Caco-2 (cell line): ENCODE measurements at regions not wholly inside any gene's neighbourhood (a gene's known extent, or its start where the extent isn't known, plus 50 kb on each side); places are given as distances from the start of the nearest gene placed in this dataset.

Source experiments
- BruUV-seq: library from RNA; stranded (reverse); fragments of 400-500 nt; replicated peaks from 2 replicates; lab custom pipeline; 2021; lab: Mats Ljungman, UMichigan
- CTCF ChIA-PET: fragments of 300-600 bp; sonication (Branson Sonifier 250); formaldehyde crosslinking; loops from one replicate; lab custom pipeline; 2022; ENCODE audit warnings: antibody characterized with exemption; lab: Charles Lee
- POLR2A ChIA-PET: fragments of 300-600 bp; sonication (Branson Sonifier 250); formaldehyde crosslinking; loops from one replicate; lab custom pipeline; 2022; ENCODE audit warnings: antibody characterized with exemption; lab: Charles Lee
- DNase-seq, 2 experiments: peaks; one replicate each; pipeline versions ENCODE4 v3.0.0 to v3.0.0-alpha.2; 2020 to 2022
- H3K27me3 ChIP-seq: replicated peaks from 2 replicates; pipeline ENCODE4 v1.6.0; 2011; ENCODE audit warnings: low read length; ENCODE audit not compliant: control insufficient read depth, insufficient read depth
- H3K36me3 ChIP-seq: 2 replicates; pipeline ENCODE4 v1.5.1; 2011; ENCODE audit warnings: low read length; ENCODE audit not compliant: control insufficient read depth, insufficient read depth
- H3K4me1 ChIP-seq: fragments of 250-450 bp; sonication (Bioruptor Pico); 2 replicates; pipeline ENCODE4 v1.5.1; 2020; ENCODE audit warnings: mild to moderate bottlenecking
- H3K4me3 ChIP-seq: 2 replicates; pipeline ENCODE4 v1.5.1; 2011; ENCODE audit warnings: low read depth, mild to moderate bottlenecking, control low read depth, low read length
- H3K9me3 ChIP-seq: fragments of 250-450 bp; sonication (Bioruptor Pico); 2 replicates; pipeline ENCODE4 v1.5.1; 2020; ENCODE audit warnings: mild to moderate bottlenecking, moderate library complexity
- H3K27ac Mint-ChIP-seq: one replicate; pipeline ENCODE4 v1.8.0; 2022; ENCODE audit warnings: mixed read lengths; ENCODE audit not compliant: unreplicated experiment
- H3K27me3 Mint-ChIP-seq: one replicate; pipeline ENCODE4 v1.8.0; 2022; ENCODE audit warnings: mixed read lengths; ENCODE audit not compliant: insufficient read depth, unreplicated experiment
- H3K36me3 Mint-ChIP-seq: one replicate; pipeline ENCODE4 v1.8.0; 2022; ENCODE audit warnings: mild to moderate bottlenecking, mixed read lengths; ENCODE audit not compliant: insufficient read depth, unreplicated experiment
- H3K4me1 Mint-ChIP-seq: one replicate; pipeline ENCODE4 v1.8.0; 2022; ENCODE audit warnings: low read depth, mixed read lengths; ENCODE audit not compliant: unreplicated experiment
- H3K4me3 Mint-ChIP-seq: one replicate; pipeline ENCODE4 v1.8.0; 2022; ENCODE audit warnings: mild to moderate bottlenecking, moderate library complexity, mixed read lengths; ENCODE audit not compliant: unreplicated experiment
- H3K9me3 Mint-ChIP-seq: one replicate; pipeline ENCODE4 v1.8.0; 2022; ENCODE audit warnings: mixed read lengths; ENCODE audit not compliant: unreplicated experiment
- CTCF ChIP-seq, 2 experiments: fragments of 200-600 bp in 1 of 2; IDR thresholded peaks; 1 replicate in 1 of 2; 2 replicates in 1 of 2; pipeline versions ENCODE4 v1.5.1 to v1.8.0; 2011 to 2022; ENCODE audit warnings: antibody characterized with exemption in 1 of 2, control low read depth in 1 of 2, inconsistent platforms in 1 of 2, low read depth in 1 of 2, low read length in 1 of 2, mild to moderate bottlenecking in 1 of 2, moderate library complexity in 1 of 2; ENCODE audit not compliant: insufficient read depth in 1 of 2, severe bottlenecking in 1 of 2, unreplicated experiment in 1 of 2
- intact Hi-C: fragments of 100-400 bp; cut with micrococcal nuclease; formaldehyde crosslinking; loops from one replicate; pipeline ENCODE4 v1.10.0; 2022; ENCODE audit not compliant: unreplicated experiment

- no peak for TF ChIP-seq CTCF (IDR thresholded peaks at IDR 0.05; ENCODE audit: insufficient read depth in 1 of 2, low read depth in 1 of 2, low read length in 1 of 2, severe bottlenecking in 1 of 2, unreplicated experiment in 1 of 2)
- ChIA-PET POLR2A (no interaction called here), CTCF (interaction anchor here (0.6 kb wide), 1 partner anchor 89 kb away, joined by 3 read pairs; no protein-coding TSS in a partner anchor)
- no peak for DNase-seq
- no peaks in the 10 kb centered on the region for H3K9me3 Mint-ChIP-seq
- no peaks in the 10 kb centered on the region for H3K36me3 ChIP-seq
- H3K4me3 ChIP-seq, result no peak overlapping the region
- peaks cover 13% of the 10 kb centered on the region for H3K4me1 Mint-ChIP-seq
- H3K9me3 ChIP-seq, result no peaks in the 10 kb centered on the region
- no TSS peak for BruUV-seq
- H3K27me3 Mint-ChIP-seq, result no peaks in the 10 kb centered on the region
- no peak overlapping the region for H3K4me3 Mint-ChIP-seq
- no peaks in the 10 kb centered on the region for H3K27me3 ChIP-seq
- H3K27ac Mint-ChIP-seq, result peak overlapping the region; percentile 49
- intact Hi-C loops, result no loop called here
- H3K4me1 ChIP-seq, result peaks cover 4% of the 10 kb centered on the region
- H3K36me3 Mint-ChIP-seq, result no peaks in the 10 kb centered on the region
Measured at GRCh38 chr9:130781569-130781968, 53.5 kb upstream of the ABL1 start.

GRCh38 chr9:130782886-130783530 lies 52.0 kb upstream of the ABL1 start:
- no peaks in the 10 kb centered on the region for H3K36me3 Mint-ChIP-seq
- TF ChIP-seq CTCF (IDR thresholded peaks at IDR 0.05; ENCODE audit: insufficient read depth in 1 of 2, low read depth in 1 of 2, low read length in 1 of 2, severe bottlenecking in 1 of 2, unreplicated experiment in 1 of 2), result no peak
- no peak for DNase-seq
- no peak overlapping the region for H3K4me3 ChIP-seq
- intact Hi-C loops, result no loop called here
- POLR2A ChIA-PET, result no interaction called here
- no peaks in the 10 kb centered on the region for H3K9me3 ChIP-seq
- BruUV-seq, result no TSS peak
- peaks cover 4% of the 10 kb centered on the region for H3K4me1 ChIP-seq
- no peaks in the 10 kb centered on the region for H3K27me3 Mint-ChIP-seq
- no peaks in the 10 kb centered on the region for H3K27me3 ChIP-seq
- no peaks in the 10 kb centered on the region for H3K36me3 ChIP-seq
- H3K27ac Mint-ChIP-seq, result no peak overlapping the region
- no peak overlapping the region for H3K4me3 Mint-ChIP-seq
- peaks cover 13% of the 10 kb centered on the region for H3K4me1 Mint-ChIP-seq
- H3K9me3 Mint-ChIP-seq, result no peaks in the 10 kb centered on the region
- CTCF ChIA-PET, result interaction anchor here (0.6 kb wide), 1 partner anchor 21 kb away, joined by 4 read pairs; no protein-coding TSS in a partner anchor

- H3K4me1 ChIP-seq, result no peaks in the 10 kb centered on the region; the same call in 1 of the 2 replicates
- H3K36me3 Mint-ChIP-seq, result peaks cover 5% of the 10 kb centered on the region
- H3K27me3 ChIP-seq, result no peaks in the 10 kb centered on the region
- no peak overlapping the region for H3K27ac Mint-ChIP-seq
- DNase-seq, result no peak
- BruUV-seq, result no TSS peak
- H3K4me3 Mint-ChIP-seq, result no peak overlapping the region
- CTCF ChIA-PET, result no interaction called here
- no peak for TF ChIP-seq CTCF (IDR thresholded peaks at IDR 0.05; ENCODE audit: insufficient read depth in 1 of 2, low read depth in 1 of 2, low read length in 1 of 2, severe bottlenecking in 1 of 2, unreplicated experiment in 1 of 2)
- H3K9me3 ChIP-seq, result peaks cover 9% of the 10 kb centered on the region; the same call in 1 of the 2 replicates
- intact Hi-C loops, result no loop called here
- no peaks in the 10 kb centered on the region for H3K27me3 Mint-ChIP-seq
- POLR2A ChIA-PET, result no interaction called here
- no peak overlapping the region for H3K4me3 ChIP-seq
- peaks cover 17% of the 10 kb centered on the region for H3K9me3 Mint-ChIP-seq
- no peaks in the 10 kb centered on the region for H3K4me1 Mint-ChIP-seq
- H3K36me3 ChIP-seq, result no peaks in the 10 kb centered on the region
Measured at GRCh38 chr9:130785053-130785452, 50.0 kb upstream of the ABL1 start.
